ENCODE measurements at regions not wholly inside any gene's neighbourhood (a gene's known extent, or its start where the extent isn't known, plus 50 kb on each side); places are given as distances from the start of the nearest gene placed in this dataset.

GRCh38 chr6:22884456-22884855 is 315.1 kb downstream of the HDGFL1 start:
- no peak for DNase-seq (ENCODE audit: low spot score)

- DNase-seq (ENCODE audit: low spot score), result no peak
These were observed 317.6 kb downstream of the HDGFL1 start for GRCh38 chr6:22886650-22887581.

GRCh38 chr6:22888163-22888752 is 318.9 kb downstream of the HDGFL1 start:
- no peak for DNase-seq (ENCODE audit: low spot score)

GRCh38 chr6:22891934-22892333 is 322.6 kb downstream of the HDGFL1 start:
- DNase-seq (ENCODE audit: low spot score), result no peak

GRCh38 chr6:22892452-22892851 is 323.1 kb downstream of the HDGFL1 start:
- DNase-seq (ENCODE audit: low spot score), result no peak

- no peak for DNase-seq (ENCODE audit: low spot score)
These were observed 327.3 kb downstream of the HDGFL1 start for GRCh38 chr6:22896696-22897095.

GRCh38 chr6:22899426-22899825 is 330.1 kb downstream of the HDGFL1 start:
- no peak for DNase-seq (ENCODE audit: low spot score)

GRCh38 chr6:22903826-22904225 is 334.5 kb downstream of the HDGFL1 start:
- no peak for DNase-seq (ENCODE audit: low spot score)

GRCh38 chr6:22904431-22904830 is 335.1 kb downstream of the HDGFL1 start:
- DNase-seq (ENCODE audit: low spot score), result no peak

- DNase-seq (ENCODE audit: low spot score), result no peak
These were observed 336.8 kb downstream of the HDGFL1 start for GRCh38 chr6:22906091-22906549.

GRCh38 chr6:22907085-22907484 is 337.7 kb downstream of the HDGFL1 start:
- DNase-seq (ENCODE audit: low spot score), result no peak

- DNase-seq (ENCODE audit: low spot score), result no peak
These were observed 341.0 kb downstream of the HDGFL1 start for GRCh38 chr6:22910370-22910769.

GRCh38 chr6:22913612-22914011 is 344.2 kb downstream of the HDGFL1 start:
- no peak for DNase-seq (ENCODE audit: low spot score)

GRCh38 chr6:22917344-22917743 is 348.0 kb downstream of the HDGFL1 start:
- DNase-seq (ENCODE audit: low spot score), result no peak

GRCh38 chr6:22921828-22922227 is 352.5 kb downstream of the HDGFL1 start:
- DNase-seq (ENCODE audit: low spot score), result no peak

GRCh38 chr6:22925304-22925835 is 356.0 kb downstream of the HDGFL1 start:
- no peak for DNase-seq (ENCODE audit: low spot score)

- DNase-seq (ENCODE audit: low spot score), result no peak
These were observed 356.8 kb downstream of the HDGFL1 start for GRCh38 chr6:22925920-22926789.

- no peak for DNase-seq (ENCODE audit: low spot score)
These were observed 357.5 kb downstream of the HDGFL1 start for GRCh38 chr6:22926790-22927354.

GRCh38 chr6:22928775-22929174 is 359.4 kb downstream of the HDGFL1 start:
- no peak for DNase-seq (ENCODE audit: low spot score)

GRCh38 chr6:22929311-22929985 is 360.1 kb downstream of the HDGFL1 start:
- DNase-seq (ENCODE audit: low spot score), result no peak
